Activated naive CD4-positive, alpha-beta T cell treated with anti-CD3 and anti-CD28 coated beads, Interleukin-2, amount 50 U/mL, for 24 hours (primary cell): ENCODE measurements at regions not wholly inside any gene's neighbourhood (a gene's known extent, or its start where the extent isn't known, plus 50 kb on each side); places are given as distances from the start of the nearest gene placed in this dataset.

ENCODE experiments used
- H3K27ac Mint-ChIP-seq: one replicate; pipeline ENCODE4 v1.8.0; 2021; ENCODE audit warnings: mild to moderate bottlenecking, mixed read lengths
- H3K27me3 Mint-ChIP-seq: one replicate; pipeline ENCODE4 v1.8.0; 2021; ENCODE audit warnings: mixed read lengths
- H3K36me3 Mint-ChIP-seq: one replicate; pipeline ENCODE4 v1.8.0; 2021; ENCODE audit warnings: mixed read lengths
- H3K4me1 Mint-ChIP-seq: one replicate; pipeline ENCODE4 v1.8.0; 2021; ENCODE audit warnings: mixed read lengths
- H3K4me3 Mint-ChIP-seq: one replicate; pipeline ENCODE4 v1.8.0; 2021; ENCODE audit warnings: mild to moderate bottlenecking, mixed read lengths
- H3K9me3 Mint-ChIP-seq: one replicate; pipeline ENCODE4 v1.8.0; 2021; ENCODE audit warnings: mixed read lengths

GRCh38 chr2:193973781-193974180 lies 1683.2 kb upstream of the SLC39A10 start:
- Mint-ChIP-seq H3K27me3 (no peaks in the 10 kb centered on the region), H3K4me3 (no peak overlapping the region), H3K4me1 (no peaks in the 10 kb centered on the region), H3K27ac (no peak overlapping the region), H3K9me3 (no peaks in the 10 kb centered on the region), H3K36me3 (no peaks in the 10 kb centered on the region)

GRCh38 chr2:193966590-193966989 lies 1690.4 kb upstream of the SLC39A10 start:
- H3K36me3 Mint-ChIP-seq, result no peaks in the 10 kb centered on the region
- H3K27me3 Mint-ChIP-seq, result no peaks in the 10 kb centered on the region
- no peak overlapping the region for H3K4me3 Mint-ChIP-seq
- H3K9me3 Mint-ChIP-seq, result no peaks in the 10 kb centered on the region
- H3K4me1 Mint-ChIP-seq, result no peaks in the 10 kb centered on the region
- no peak overlapping the region for H3K27ac Mint-ChIP-seq

GRCh38 chr2:193965263-193965662 lies 1691.8 kb upstream of the SLC39A10 start:
- no peak overlapping the region for H3K4me3 Mint-ChIP-seq
- no peak overlapping the region for H3K27ac Mint-ChIP-seq
- no peaks in the 10 kb centered on the region for H3K36me3 Mint-ChIP-seq
- H3K9me3 Mint-ChIP-seq, result no peaks in the 10 kb centered on the region
- no peaks in the 10 kb centered on the region for H3K27me3 Mint-ChIP-seq
- no peaks in the 10 kb centered on the region for H3K4me1 Mint-ChIP-seq

GRCh38 chr2:193963472-193964119 lies 1693.4 kb upstream of the SLC39A10 start:
- Mint-ChIP-seq H3K4me3 (no peak overlapping the region), H3K27ac (no peak overlapping the region), H3K9me3 (no peaks in the 10 kb centered on the region), H3K27me3 (no peaks in the 10 kb centered on the region), H3K4me1 (no peaks in the 10 kb centered on the region), H3K36me3 (no peaks in the 10 kb centered on the region)

GRCh38 chr2:193946806-193947205 lies 1710.2 kb upstream of the SLC39A10 start:
- Mint-ChIP-seq H3K4me3 (no peak overlapping the region), H3K4me1 (no peaks in the 10 kb centered on the region), H3K36me3 (no peaks in the 10 kb centered on the region), H3K27ac (no peak overlapping the region), H3K9me3 (no peaks in the 10 kb centered on the region), H3K27me3 (no peaks in the 10 kb centered on the region)

- Mint-ChIP-seq H3K27ac (no peak overlapping the region), H3K36me3 (no peaks in the 10 kb centered on the region), H3K9me3 (no peaks in the 10 kb centered on the region), H3K27me3 (no peaks in the 10 kb centered on the region), H3K4me3 (no peak overlapping the region), H3K4me1 (no peaks in the 10 kb centered on the region)
These were observed 1713.5 kb upstream of the SLC39A10 start for GRCh38 chr2:193943406-193943960.

GRCh38 chr2:193935114-193935513 lies 1721.9 kb upstream of the SLC39A10 start:
- no peaks in the 10 kb centered on the region for H3K36me3 Mint-ChIP-seq
- no peaks in the 10 kb centered on the region for H3K27me3 Mint-ChIP-seq
- H3K4me3 Mint-ChIP-seq, result no peak overlapping the region
- no peak overlapping the region for H3K27ac Mint-ChIP-seq
- H3K9me3 Mint-ChIP-seq, result no peaks in the 10 kb centered on the region
- no peaks in the 10 kb centered on the region for H3K4me1 Mint-ChIP-seq

GRCh38 chr2:193929131-193929530 lies 1727.9 kb upstream of the SLC39A10 start:
- H3K36me3 Mint-ChIP-seq, result no peaks in the 10 kb centered on the region
- no peak overlapping the region for H3K27ac Mint-ChIP-seq
- H3K9me3 Mint-ChIP-seq, result no peaks in the 10 kb centered on the region
- H3K4me3 Mint-ChIP-seq, result no peak overlapping the region
- H3K27me3 Mint-ChIP-seq, result no peaks in the 10 kb centered on the region
- H3K4me1 Mint-ChIP-seq, result no peaks in the 10 kb centered on the region

GRCh38 chr2:193907561-193907960 lies 1712.8 kb upstream of the TMEFF2 start:
- H3K4me1 Mint-ChIP-seq, result no peaks in the 10 kb centered on the region
- H3K36me3 Mint-ChIP-seq, result no peaks in the 10 kb centered on the region
- no peak overlapping the region for H3K4me3 Mint-ChIP-seq
- no peaks in the 10 kb centered on the region for H3K9me3 Mint-ChIP-seq
- H3K27me3 Mint-ChIP-seq, result no peaks in the 10 kb centered on the region
- no peak overlapping the region for H3K27ac Mint-ChIP-seq

- no peak overlapping the region for H3K27ac Mint-ChIP-seq
- H3K4me1 Mint-ChIP-seq, result no peaks in the 10 kb centered on the region
- H3K36me3 Mint-ChIP-seq, result no peaks in the 10 kb centered on the region
- no peaks in the 10 kb centered on the region for H3K27me3 Mint-ChIP-seq
- H3K4me3 Mint-ChIP-seq, result no peak overlapping the region
- H3K9me3 Mint-ChIP-seq, result no peaks in the 10 kb centered on the region
These were observed 1705.6 kb upstream of the TMEFF2 start for GRCh38 chr2:193900292-193900691.

- Mint-ChIP-seq H3K27me3 (no peaks in the 10 kb centered on the region), H3K27ac (no peak overlapping the region), H3K4me3 (no peak overlapping the region), H3K36me3 (no peaks in the 10 kb centered on the region), H3K9me3 (no peaks in the 10 kb centered on the region), H3K4me1 (no peaks in the 10 kb centered on the region)
These were observed 1700.5 kb upstream of the TMEFF2 start for GRCh38 chr2:193895226-193895625.

- H3K4me3 Mint-ChIP-seq, result no peak overlapping the region
- H3K4me1 Mint-ChIP-seq, result no peaks in the 10 kb centered on the region
- no peak overlapping the region for H3K27ac Mint-ChIP-seq
- no peaks in the 10 kb centered on the region for H3K36me3 Mint-ChIP-seq
- no peaks in the 10 kb centered on the region for H3K27me3 Mint-ChIP-seq
- no peaks in the 10 kb centered on the region for H3K9me3 Mint-ChIP-seq
These were observed 1699.3 kb upstream of the TMEFF2 start for GRCh38 chr2:193894081-193894480.

GRCh38 chr2:193891023-193891422 lies 1696.3 kb upstream of the TMEFF2 start:
- H3K4me1 Mint-ChIP-seq, result no peaks in the 10 kb centered on the region
- no peaks in the 10 kb centered on the region for H3K27me3 Mint-ChIP-seq
- no peaks in the 10 kb centered on the region for H3K9me3 Mint-ChIP-seq
- no peak overlapping the region for H3K4me3 Mint-ChIP-seq
- no peaks in the 10 kb centered on the region for H3K36me3 Mint-ChIP-seq
- no peak overlapping the region for H3K27ac Mint-ChIP-seq

- H3K27me3 Mint-ChIP-seq, result no peaks in the 10 kb centered on the region
- H3K4me3 Mint-ChIP-seq, result no peak overlapping the region
- H3K27ac Mint-ChIP-seq, result no peak overlapping the region
- H3K4me1 Mint-ChIP-seq, result no peaks in the 10 kb centered on the region
- H3K36me3 Mint-ChIP-seq, result no peaks in the 10 kb centered on the region
- no peaks in the 10 kb centered on the region for H3K9me3 Mint-ChIP-seq
These were observed 1690.7 kb upstream of the TMEFF2 start for GRCh38 chr2:193885419-193885818.

GRCh38 chr2:193883820-193884219 lies 1689.1 kb upstream of the TMEFF2 start:
- Mint-ChIP-seq H3K4me1 (no peaks in the 10 kb centered on the region), H3K27me3 (no peaks in the 10 kb centered on the region), H3K36me3 (no peaks in the 10 kb centered on the region), H3K4me3 (no peak overlapping the region), H3K27ac (no peak overlapping the region), H3K9me3 (no peaks in the 10 kb centered on the region)

- H3K4me1 Mint-ChIP-seq, result no peaks in the 10 kb centered on the region
- peaks cover 8% of the 10 kb centered on the region for H3K9me3 Mint-ChIP-seq
- no peaks in the 10 kb centered on the region for H3K36me3 Mint-ChIP-seq
- no peak overlapping the region for H3K27ac Mint-ChIP-seq
- H3K4me3 Mint-ChIP-seq, result no peak overlapping the region
- H3K27me3 Mint-ChIP-seq, result no peaks in the 10 kb centered on the region
These were observed 1682.2 kb upstream of the TMEFF2 start for GRCh38 chr2:193876980-193877379.

GRCh38 chr2:193869564-193869963 lies 1674.8 kb upstream of the TMEFF2 start:
- H3K27ac Mint-ChIP-seq, result no peak overlapping the region
- H3K4me3 Mint-ChIP-seq, result no peak overlapping the region
- H3K9me3 Mint-ChIP-seq, result peaks cover 4% of the 10 kb centered on the region
- H3K4me1 Mint-ChIP-seq, result no peaks in the 10 kb centered on the region
- H3K27me3 Mint-ChIP-seq, result no peaks in the 10 kb centered on the region
- H3K36me3 Mint-ChIP-seq, result no peaks in the 10 kb centered on the region
